Esophagus muscularis mucosa (tissue), 3 donors: ENCODE measurements at regions not wholly inside any gene's neighbourhood (a gene's known extent, or its start where the extent isn't known, plus 50 kb on each side); places are given as distances from the start of the nearest gene placed in this dataset.

Experiments
- POLR2A ChIP-seq: fragments of 450-650 bp; IDR thresholded peaks from one replicate; pipeline ENCODE4 v1.6.1; 2017; ENCODE audit warnings: antibody characterized with exemption, moderate library complexity, mild to moderate bottlenecking, low read depth
- TF ChIP-seq, protein P1 (sequence below), 3 experiments: fragments of 200-600 bp in 2 of 3; fragments of 450-650 bp in 1 of 3; sonication (generic) in 2 of 3; IDR thresholded peaks; one replicate each; pipeline ENCODE4 v1.5.1; 2017 to 2019; ENCODE audit warnings: antibody characterized with exemption in 3 of 3, mild to moderate bottlenecking in 2 of 3, moderate library complexity in 1 of 3

GRCh38 chr14:38065106-38065762 lies 142.5 kb upstream of the SSTR1 start:
- TF ChIP-seq, protein P1, sequence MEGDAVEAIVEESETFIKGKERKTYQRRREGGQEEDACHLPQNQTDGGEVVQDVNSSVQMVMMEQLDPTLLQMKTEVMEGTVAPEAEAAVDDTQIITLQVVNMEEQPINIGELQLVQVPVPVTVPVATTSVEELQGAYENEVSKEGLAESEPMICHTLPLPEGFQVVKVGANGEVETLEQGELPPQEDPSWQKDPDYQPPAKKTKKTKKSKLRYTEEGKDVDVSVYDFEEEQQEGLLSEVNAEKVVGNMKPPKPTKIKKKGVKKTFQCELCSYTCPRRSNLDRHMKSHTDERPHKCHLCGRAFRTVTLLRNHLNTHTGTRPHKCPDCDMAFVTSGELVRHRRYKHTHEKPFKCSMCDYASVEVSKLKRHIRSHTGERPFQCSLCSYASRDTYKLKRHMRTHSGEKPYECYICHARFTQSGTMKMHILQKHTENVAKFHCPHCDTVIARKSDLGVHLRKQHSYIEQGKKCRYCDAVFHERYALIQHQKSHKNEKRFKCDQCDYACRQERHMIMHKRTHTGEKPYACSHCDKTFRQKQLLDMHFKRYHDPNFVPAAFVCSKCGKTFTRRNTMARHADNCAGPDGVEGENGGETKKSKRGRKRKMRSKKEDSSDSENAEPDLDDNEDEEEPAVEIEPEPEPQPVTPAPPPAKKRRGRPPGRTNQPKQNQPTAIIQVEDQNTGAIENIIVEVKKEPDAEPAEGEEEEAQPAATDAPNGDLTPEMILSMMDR (IDR thresholded peaks at IDR 0.05): no peak
- no peak for TF ChIP-seq POLR2A
